ENCODE measurements at regions not wholly inside any gene's neighbourhood (a gene's known extent, or its start where the extent isn't known, plus 50 kb on each side); places are given as distances from the start of the nearest gene placed in this dataset.

- TF ChIP-seq CTCF (IDR thresholded peaks at IDR 0.05), result no peak
These were observed 1537.2 kb downstream of the UQCRFS1 start for GRCh38 chr19:27675771-27676170.

- TF ChIP-seq CTCF (IDR thresholded peaks at IDR 0.05), result no peak
These were observed 1538.2 kb downstream of the UQCRFS1 start for GRCh38 chr19:27674701-27675100.

- no peak for TF ChIP-seq CTCF (IDR thresholded peaks at IDR 0.05)
These were observed 1539.0 kb downstream of the UQCRFS1 start for GRCh38 chr19:27673986-27674385.

GRCh38 chr19:27672309-27673047, 1540.5 kb downstream of the UQCRFS1 start:
- no peak for TF ChIP-seq CTCF (IDR thresholded peaks at IDR 0.05)

- no peak for TF ChIP-seq CTCF (IDR thresholded peaks at IDR 0.05)
These were observed 1541.1 kb downstream of the UQCRFS1 start for GRCh38 chr19:27671876-27672275.

GRCh38 chr19:27660428-27660827, 1552.5 kb downstream of the UQCRFS1 start:
- TF ChIP-seq CTCF (IDR thresholded peaks at IDR 0.05), result no peak

GRCh38 chr19:27657271-27658051, 1555.5 kb downstream of the UQCRFS1 start:
- TF ChIP-seq CTCF (IDR thresholded peaks at IDR 0.05), result no peak

All from LNCAP (cell line).